DMS53 treated with DMSO at 0.1 percent for 48 hours (cell line): ENCODE measurements at regions not wholly inside any gene's neighbourhood (a gene's known extent, or its start where the extent isn't known, plus 50 kb on each side); places are given as distances from the start of the nearest gene placed in this dataset.
A peak's percentile ranks its signal among the peaks of the same experiment; 100 is the strongest.
"Not testable (repeated sequence)": the region's sequence is repeated elsewhere in the genome, so short reads cannot be mapped to it uniquely, and the experiment has no call there.

Experiments used
- DNase-seq: peaks from one replicate; lab custom pipeline; 2025; ENCODE audit not compliant: unreplicated experiment; lab: John Stamatoyannopoulos, UW

DNA sequence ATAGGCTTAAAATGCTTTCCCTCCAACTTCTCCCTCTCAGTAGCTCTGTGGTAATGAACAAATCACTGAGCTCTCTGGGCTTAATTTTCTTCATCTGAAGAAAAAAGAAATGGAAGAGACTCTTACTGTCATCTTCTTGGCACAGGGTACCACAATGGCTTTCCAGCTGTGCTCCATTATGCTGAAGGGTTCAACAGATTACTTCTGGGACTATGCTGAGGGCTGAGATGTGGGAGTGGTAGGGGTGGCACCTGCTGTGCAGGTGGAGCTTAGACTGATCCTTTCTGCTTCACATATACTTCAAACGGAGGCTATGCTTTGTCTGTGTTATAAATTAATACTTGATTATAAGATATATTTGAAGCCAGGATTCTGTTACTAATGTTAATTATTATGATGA is 840.2 kb upstream of the C9orf72 start:
- DNase-seq = no peak

DNA sequence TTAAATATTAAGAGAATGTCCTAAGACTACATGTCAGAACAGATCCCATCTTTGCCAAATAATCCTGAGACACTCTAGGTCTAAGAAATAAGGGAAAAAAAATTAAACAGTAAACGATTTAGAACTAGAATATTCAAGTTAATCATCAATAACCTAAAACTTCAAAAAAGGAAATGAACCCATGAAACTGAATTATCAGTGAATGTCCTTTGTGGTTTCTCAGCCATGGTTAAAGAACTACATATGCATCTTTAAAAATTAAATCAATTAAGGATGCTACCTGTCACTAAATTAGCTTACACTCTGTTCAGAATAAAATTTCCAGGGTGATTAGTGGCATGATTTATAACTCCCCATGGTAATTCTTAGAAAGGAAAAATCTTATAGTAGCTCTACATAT is 850.0 kb upstream of the C9orf72 start:
- DNase-seq = no peak

- DNase-seq = no peak
Observed at GRCh38 chr9:28435456-28435855, 862.2 kb upstream of the C9orf72 start.

DNA sequence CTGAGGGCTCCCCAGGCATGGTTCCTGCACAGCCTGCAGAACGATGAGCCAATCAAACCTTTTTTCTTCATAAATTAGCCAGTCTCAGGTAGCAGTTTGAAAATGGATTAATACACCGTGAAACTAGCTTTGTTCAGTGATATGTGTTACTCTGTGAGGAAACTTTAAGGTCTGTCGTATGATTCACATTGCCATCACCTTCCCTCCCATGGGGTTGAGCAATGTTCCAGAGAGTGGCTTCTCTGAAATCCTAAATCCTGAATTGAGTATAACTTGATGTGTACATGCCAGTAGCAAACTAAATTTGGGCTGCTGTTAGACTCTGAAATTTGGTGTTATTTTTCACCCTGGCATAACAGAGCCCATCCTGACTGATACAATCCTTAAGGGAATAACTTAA is 866.4 kb upstream of the C9orf72 start:
- no peak for DNase-seq

- no peak for DNase-seq
Observed at GRCh38 chr9:28443461-28443860, 870.2 kb upstream of the C9orf72 start.

DNA sequence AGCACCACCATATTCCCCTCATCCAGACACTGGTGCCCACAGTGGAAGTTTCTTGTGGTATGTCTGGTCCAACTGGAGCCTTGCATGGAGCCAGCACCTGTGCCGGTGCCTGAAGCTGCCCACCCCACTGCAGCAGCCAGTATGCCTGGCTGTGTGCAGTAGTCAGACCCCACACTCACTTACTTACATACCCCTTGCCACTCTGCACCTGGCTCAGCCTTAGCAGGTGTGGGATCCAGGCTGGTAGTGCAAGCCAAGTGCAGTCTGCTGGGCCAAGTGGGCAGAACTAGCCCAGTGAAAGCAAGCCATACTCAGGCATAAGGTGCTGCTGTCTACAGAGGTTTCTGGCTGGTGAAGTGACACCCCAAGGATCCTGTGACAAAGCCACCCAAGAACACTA is 871.4 kb upstream of the C9orf72 start:
- no peak for DNase-seq

GRCh38 chr9:28445211-28445610 is 871.9 kb upstream of the C9orf72 start:
- DNase-seq = no peak

- DNase-seq = no peak
Observed at GRCh38 chr9:28453918-28454317, 880.6 kb upstream of the C9orf72 start.

DNA sequence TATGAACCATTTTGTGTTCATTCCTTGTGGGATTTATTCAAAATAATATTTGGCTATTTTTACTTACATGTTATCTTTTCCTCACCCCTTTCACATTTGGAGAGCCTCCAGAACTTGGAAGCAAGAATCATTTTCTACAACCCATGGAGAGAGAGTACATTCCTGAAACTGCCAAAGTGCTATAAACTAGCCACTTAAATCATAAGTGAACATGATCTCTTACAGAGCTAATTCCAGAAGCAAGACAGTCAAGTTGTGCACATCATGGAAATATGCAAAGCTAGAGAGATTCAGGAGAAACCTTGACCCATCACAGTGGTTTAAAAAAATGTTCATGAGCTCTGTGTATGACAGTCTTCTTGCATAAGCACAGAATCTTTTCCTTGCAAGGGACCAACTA is 883.6 kb upstream of the C9orf72 start:
- no peak for DNase-seq

DNA sequence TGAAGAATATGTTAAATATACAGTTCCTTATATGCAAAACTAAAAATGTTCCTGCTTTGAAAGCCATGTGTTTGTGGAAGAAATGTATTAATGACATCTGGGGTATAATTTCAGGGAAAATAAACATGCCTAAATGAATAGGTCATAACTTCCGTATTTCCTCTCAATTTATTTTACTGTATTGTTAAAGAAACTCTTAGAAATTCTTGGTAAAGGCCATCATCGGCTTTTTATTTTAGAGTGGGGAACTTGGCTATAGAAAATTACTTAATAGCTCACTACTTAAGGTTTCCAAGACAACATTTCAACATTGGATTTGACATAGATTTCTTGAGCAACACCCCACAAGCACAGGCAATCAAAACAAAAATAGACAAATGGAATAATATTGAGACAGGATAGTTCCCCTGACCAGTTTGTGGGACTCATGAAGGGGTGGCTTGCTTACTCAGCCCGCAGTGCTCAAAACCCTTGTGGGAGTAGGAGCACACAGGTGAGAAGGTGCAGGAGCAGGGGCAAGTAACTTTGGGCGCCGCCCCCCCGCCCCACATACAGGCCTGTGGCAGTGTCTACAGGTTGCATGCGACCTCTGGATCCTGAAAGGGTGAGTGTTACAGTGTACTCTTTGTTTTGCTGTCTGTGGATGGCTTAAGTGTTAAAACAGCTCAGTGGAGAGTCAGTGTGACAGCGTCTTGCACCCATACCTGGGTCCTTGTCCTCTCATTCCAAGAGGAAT is 891.4 kb upstream of the C9orf72 start:
- DNase-seq = no peak

DNA sequence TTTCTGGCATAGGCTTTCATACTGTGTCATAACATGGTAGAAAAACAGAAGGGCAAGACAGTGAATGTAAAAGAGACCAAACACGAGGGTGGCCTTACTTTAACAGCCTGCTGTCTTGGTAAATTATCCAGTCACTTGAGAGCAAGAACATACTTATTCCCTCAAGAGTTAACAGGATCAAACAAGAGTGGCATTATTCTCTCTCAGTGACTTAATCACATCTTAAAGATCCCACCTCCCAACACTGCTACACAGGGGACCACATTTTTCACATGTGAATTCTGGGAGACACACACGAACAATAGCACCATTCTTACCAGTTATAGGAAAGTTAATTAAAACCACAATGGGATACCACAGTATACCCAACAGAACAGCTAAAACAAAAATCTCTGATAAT is 898.0 kb upstream of the C9orf72 start:
- DNase-seq = no peak

DNA sequence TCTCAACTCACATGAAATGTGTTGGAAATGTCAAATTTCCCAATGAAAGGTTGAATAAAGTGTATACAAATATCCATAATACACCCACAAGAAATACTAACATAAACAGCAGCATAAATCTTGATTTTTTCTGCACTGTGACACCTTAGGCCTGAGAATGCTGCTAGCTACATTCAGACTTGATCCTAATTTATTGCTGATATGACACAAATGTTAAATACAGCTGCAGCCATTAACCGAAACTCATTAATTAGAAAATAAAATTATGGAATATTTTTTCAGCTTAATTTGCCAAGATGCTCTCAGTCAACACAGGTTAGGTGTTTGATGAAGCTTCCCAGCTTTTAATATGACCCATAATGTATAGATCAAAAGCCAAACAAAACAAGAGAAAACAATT is 914.3 kb upstream of the C9orf72 start:
- no peak for DNase-seq

DNA sequence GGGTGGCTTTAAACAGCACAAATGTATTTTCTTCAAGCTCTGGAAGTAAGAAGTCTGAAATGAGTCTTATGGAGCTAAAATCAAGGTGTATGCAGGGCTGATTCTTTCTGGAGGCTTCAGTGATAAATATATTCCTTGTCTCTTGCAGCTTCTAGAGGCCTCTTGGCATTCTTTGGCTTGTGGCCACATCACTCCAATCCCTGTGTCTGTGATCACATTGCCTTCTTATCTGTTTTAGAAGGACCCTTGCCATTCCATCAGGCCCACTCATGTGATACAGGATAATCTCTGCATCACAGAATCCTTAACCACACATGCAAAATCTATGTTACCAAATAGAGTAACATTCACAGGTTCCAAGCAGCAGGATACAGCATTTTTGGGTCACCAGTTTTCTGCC is 917.8 kb upstream of the C9orf72 start:
- DNase-seq = no peak

DNA sequence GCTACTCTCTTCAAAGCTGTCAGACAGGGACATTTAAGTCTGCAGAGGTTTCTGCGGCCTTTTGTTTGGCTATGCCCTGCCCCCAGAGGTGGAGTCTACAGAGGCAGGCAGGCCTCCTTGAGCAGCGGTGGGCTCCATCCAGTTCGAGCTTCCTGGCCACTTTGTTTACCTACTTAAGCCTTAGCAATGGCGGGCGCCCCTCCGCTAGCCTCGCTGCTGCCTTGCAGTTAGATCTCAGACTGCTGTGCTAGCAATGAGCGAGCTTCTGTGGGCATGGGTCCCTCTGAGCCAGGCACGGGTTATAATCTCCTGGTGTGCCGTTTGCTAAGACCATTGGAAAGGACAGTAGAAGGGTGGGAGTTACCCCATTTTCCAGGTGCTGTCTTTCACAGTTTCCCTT is 924.9 kb upstream of the C9orf72 start:
- DNase-seq = not testable (repeated sequence)

GRCh38 chr9:28502189-28502588 is 928.9 kb upstream of the C9orf72 start:
- no peak for DNase-seq

GRCh38 chr9:28502741-28503140 is 929.5 kb upstream of the C9orf72 start:
- no peak for DNase-seq

DNA sequence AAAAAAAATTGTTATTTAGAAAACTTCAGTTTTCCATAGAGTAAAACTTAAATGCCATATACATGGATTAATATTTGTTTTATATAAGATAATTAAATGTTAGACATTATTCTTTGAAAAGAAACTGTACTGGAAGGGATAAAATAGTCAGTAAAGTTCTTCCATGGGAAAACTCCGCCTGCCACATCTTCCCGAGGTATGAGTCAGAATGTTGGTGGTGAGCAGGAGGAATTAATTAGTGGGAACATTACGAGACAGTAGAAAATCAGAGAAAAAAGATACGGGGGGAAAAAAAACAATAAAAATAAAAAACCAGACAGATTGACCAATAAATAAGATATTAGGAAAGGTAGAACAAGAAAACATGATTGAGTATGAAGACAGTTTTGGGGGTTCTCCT is 930.3 kb upstream of the C9orf72 start:
- DNase-seq = no peak

DNA sequence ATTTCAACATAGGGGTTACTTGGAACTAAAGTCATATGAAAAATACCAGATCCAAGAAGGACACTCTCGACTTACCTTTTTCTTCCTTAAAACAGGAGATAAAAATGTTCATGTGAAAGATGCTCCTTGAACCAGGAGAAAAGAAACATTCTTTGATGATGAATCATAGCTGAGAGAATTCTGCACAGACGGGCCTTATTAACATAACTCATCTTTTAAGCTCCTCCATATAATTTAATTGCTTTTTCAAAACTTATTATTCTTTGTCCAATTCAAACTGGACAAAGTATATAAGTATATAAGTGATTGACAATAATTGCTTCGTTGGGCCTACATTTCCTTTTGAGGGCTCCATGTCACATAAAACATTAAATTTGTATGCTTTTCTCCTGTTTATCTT is 945.2 kb upstream of the C9orf72 start:
- DNase-seq = no peak

- not testable (repeated sequence) for DNase-seq
Observed at GRCh38 chr9:28524309-28524708, 951.0 kb upstream of the C9orf72 start.

- no peak for DNase-seq
Observed at GRCh38 chr9:28528049-28528448, 954.8 kb upstream of the C9orf72 start.

DNA sequence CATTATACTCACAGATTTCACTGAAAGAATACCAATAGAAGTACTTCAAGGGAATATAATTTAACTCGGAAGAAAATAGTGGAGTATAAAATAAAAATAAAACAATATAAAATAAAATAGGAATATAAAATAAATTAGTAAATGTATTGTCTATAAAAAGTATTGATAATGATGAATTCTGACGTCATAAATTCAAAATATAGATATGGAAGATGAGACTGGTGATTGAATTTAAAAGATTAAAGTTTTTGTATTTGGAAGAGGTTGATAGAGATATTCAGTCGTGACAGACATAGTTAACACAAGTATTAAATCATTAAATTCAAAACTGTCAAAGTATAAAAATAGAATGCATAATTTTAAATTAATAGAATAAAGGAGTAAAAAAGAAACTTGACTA is 964.9 kb upstream of the C9orf72 start:
- DNase-seq = no peak

- peak; percentile 87 for DNase-seq
Observed at GRCh38 chr9:28539434-28540070, 966.3 kb upstream of the C9orf72 start.

DNA sequence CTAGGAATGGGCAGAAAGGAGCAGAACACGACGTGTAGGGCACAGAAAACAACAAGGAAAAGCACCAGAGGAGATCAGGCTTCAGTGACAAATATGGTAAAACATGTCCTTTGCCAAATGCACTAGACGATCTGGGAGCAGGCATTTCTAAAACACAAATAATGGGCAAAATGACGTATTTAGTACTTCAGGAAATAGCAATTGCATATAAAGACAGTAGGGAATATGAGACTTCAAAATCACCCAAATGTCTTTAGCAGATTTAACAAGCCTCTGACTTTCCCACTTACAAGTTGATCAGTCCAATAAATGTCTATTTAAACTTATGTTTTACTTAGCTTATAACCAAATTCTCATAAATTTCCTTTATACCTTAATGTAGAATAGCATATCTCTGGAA is 969.6 kb upstream of the C9orf72 start:
- no peak for DNase-seq
